Kidney tubule cell (primary cell): ENCODE measurements at regions not wholly inside any gene's neighbourhood (a gene's known extent, or its start where the extent isn't known, plus 50 kb on each side); places are given as distances from the start of the nearest gene placed in this dataset.

Experiments used
- DNase-seq: peaks from one replicate; pipeline ENCODE4 v3.0.0-alpha.2; 2018; ENCODE audit warnings: low spot score

- DNase-seq = no peak
Observed at GRCh38 chr1:79842811-79843210, 836.3 kb upstream of the ADGRL4 start.

- DNase-seq = no peak
Observed at GRCh38 chr1:79839882-79840281, 833.4 kb upstream of the ADGRL4 start.

- no peak for DNase-seq
Observed at GRCh38 chr1:79827446-79827845, 820.9 kb upstream of the ADGRL4 start.

- DNase-seq = no peak
Observed at GRCh38 chr1:79825551-79825950, 819.0 kb upstream of the ADGRL4 start.

GRCh38 chr1:79822053-79822452 is 815.5 kb upstream of the ADGRL4 start:
- DNase-seq = no peak

- DNase-seq = no peak
Observed at GRCh38 chr1:79819140-79819539, 812.6 kb upstream of the ADGRL4 start.

GRCh38 chr1:79817031-79817560 is 810.6 kb upstream of the ADGRL4 start:
- DNase-seq = no peak

- DNase-seq = no peak
Observed at GRCh38 chr1:79815115-79815514, 808.6 kb upstream of the ADGRL4 start.

GRCh38 chr1:79811173-79811572 is 804.6 kb upstream of the ADGRL4 start:
- DNase-seq = peak; percentile 94

GRCh38 chr1:79808816-79809475 is 802.4 kb upstream of the ADGRL4 start:
- DNase-seq = no peak

GRCh38 chr1:79807816-79808215 is 801.3 kb upstream of the ADGRL4 start:
- DNase-seq = no peak

GRCh38 chr1:79797487-79797886 is 791.0 kb upstream of the ADGRL4 start:
- no peak for DNase-seq

- no peak for DNase-seq
Observed at GRCh38 chr1:79796434-79796833, 789.9 kb upstream of the ADGRL4 start.

GRCh38 chr1:79792219-79792930 is 785.8 kb upstream of the ADGRL4 start:
- peak; percentile 28 for DNase-seq

GRCh38 chr1:79791488-79792218 is 785.1 kb upstream of the ADGRL4 start:
- DNase-seq = no peak

GRCh38 chr1:79790950-79791349 is 784.4 kb upstream of the ADGRL4 start:
- no peak for DNase-seq

GRCh38 chr1:79787631-79788030 is 781.1 kb upstream of the ADGRL4 start:
- DNase-seq = no peak

- no peak for DNase-seq
Observed at GRCh38 chr1:79785964-79786363, 779.4 kb upstream of the ADGRL4 start.

- no peak for DNase-seq
Observed at GRCh38 chr1:79785561-79785960, 779.0 kb upstream of the ADGRL4 start.

- no peak for DNase-seq
Observed at GRCh38 chr1:79781261-79781660, 774.7 kb upstream of the ADGRL4 start.

- DNase-seq = no peak
Observed at GRCh38 chr1:79777481-79778219, 771.1 kb upstream of the ADGRL4 start.

GRCh38 chr1:79775402-79775801 is 768.9 kb upstream of the ADGRL4 start:
- DNase-seq = no peak
